HUDEP-2 (cell line): ENCODE measurements at regions not wholly inside any gene's neighbourhood (a gene's known extent, or its start where the extent isn't known, plus 50 kb on each side); places are given as distances from the start of the nearest gene placed in this dataset.
"Not testable (repeated sequence)": the region's sequence is repeated elsewhere in the genome, so short reads cannot be mapped to it uniquely, and the experiment has no call there.

Experiments
- DNase-seq, 76 experiments: peaks; one replicate each; lab custom pipeline; 2025; ENCODE audit not compliant: unreplicated experiment in 76 of 76; lab: John Stamatoyannopoulos, UW

- DNase-seq, result no peak
Observed at GRCh38 chr2:52115750-52116149, 1083.8 kb upstream of the NRXN1 start.

GRCh38 chr2:52113338-52113737 is 1081.4 kb upstream of the NRXN1 start:
- DNase-seq, result no peak

GRCh38 chr2:52112141-52112540 is 1080.2 kb upstream of the NRXN1 start:
- no peak for DNase-seq

GRCh38 chr2:52107124-52107523 is 1075.2 kb upstream of the NRXN1 start:
- DNase-seq, result no peak

- no peak for DNase-seq
Observed at GRCh38 chr2:52097071-52097470, 1065.1 kb upstream of the NRXN1 start.

- DNase-seq, result no peak
Observed at GRCh38 chr2:52084759-52085158, 1052.8 kb upstream of the NRXN1 start.

- no peak for DNase-seq
Observed at GRCh38 chr2:52083214-52083613, 1051.3 kb upstream of the NRXN1 start.

- DNase-seq, result no peak
Observed at GRCh38 chr2:52082646-52083045, 1050.7 kb upstream of the NRXN1 start.

- DNase-seq, result no peak
Observed at GRCh38 chr2:52079602-52080001, 1047.7 kb upstream of the NRXN1 start.

GRCh38 chr2:52077159-52077558 is 1045.2 kb upstream of the NRXN1 start:
- no peak for DNase-seq

GRCh38 chr2:52074130-52074719 is 1042.3 kb upstream of the NRXN1 start:
- no peak for DNase-seq

GRCh38 chr2:52072949-52073348 is 1041.0 kb upstream of the NRXN1 start:
- DNase-seq, result no peak

GRCh38 chr2:52070665-52071064 is 1038.7 kb upstream of the NRXN1 start:
- DNase-seq, result no peak

GRCh38 chr2:52064234-52064633 is 1032.3 kb upstream of the NRXN1 start:
- DNase-seq, result no peak

GRCh38 chr2:52054824-52055223 is 1022.9 kb upstream of the NRXN1 start:
- DNase-seq, result no peak

GRCh38 chr2:52036853-52037252 is 1004.9 kb upstream of the NRXN1 start:
- no peak for DNase-seq

GRCh38 chr2:52036024-52036423 is 1004.1 kb upstream of the NRXN1 start:
- DNase-seq, result no peak

- DNase-seq, result no peak
Observed at GRCh38 chr2:52035391-52035790, 1003.5 kb upstream of the NRXN1 start.

- no peak for DNase-seq
Observed at GRCh38 chr2:52034706-52035105, 1002.8 kb upstream of the NRXN1 start.

- DNase-seq, result no peak
Observed at GRCh38 chr2:52022006-52022405, 990.1 kb upstream of the NRXN1 start.

GRCh38 chr2:52017646-52018235 is 985.8 kb upstream of the NRXN1 start:
- DNase-seq, result no peak

- DNase-seq, result not testable (repeated sequence)
Observed at GRCh38 chr2:52006821-52007366, 975.0 kb upstream of the NRXN1 start.
